ENCODE measurements at regions not wholly inside any gene's neighbourhood (a gene's known extent, or its start where the extent isn't known, plus 50 kb on each side); places are given as distances from the start of the nearest gene placed in this dataset.

GRCh38 chr12:114826244-114826643 is 142.3 kb upstream of the TBX3 start:
- TF ChIP-seq POLR2A (IDR thresholded peaks at IDR 0.05; ENCODE audit: low read length) (no peak), GATA1 (IDR thresholded peaks at IDR 0.05; ENCODE audit: low read depth, low read length) (no peak)

All from erythroblast (primary cell).